ENCODE measurements at regions not wholly inside any gene's neighbourhood (a gene's known extent, or its start where the extent isn't known, plus 50 kb on each side); places are given as distances from the start of the nearest gene placed in this dataset.
A peak's percentile ranks its signal among the peaks of the same experiment; 100 is the strongest.

GRCh38 chr5:171606414-171607024 lies 179.1 kb upstream of the SMIM23 start:
- TF ChIP-seq CTCF (IDR thresholded peaks at IDR 0.05; ENCODE audit: insufficient read depth, low read length, poor library complexity, severe bottlenecking), result peak; percentile 63
- Histone ChIP-seq H3K27me3 (replicated peaks; ENCODE audit: control insufficient read depth, insufficient read depth, low read length) (no peaks in the 10 kb centered on the region), H3K36me3 (ENCODE audit: control insufficient read depth, insufficient read depth, low read length) (no peaks in the 10 kb centered on the region), H3K4me3 (replicated peaks; ENCODE audit: low read depth, low read length) (no peak overlapping the region)
- DNase-seq (ENCODE audit: extremely low read depth, insufficient read length), result no peak

- no peak for TF ChIP-seq CTCF (IDR thresholded peaks at IDR 0.05; ENCODE audit: insufficient read depth, low read length, poor library complexity, severe bottlenecking)
- Histone ChIP-seq H3K36me3 (ENCODE audit: control insufficient read depth, insufficient read depth, low read length) (no peaks in the 10 kb centered on the region), H3K27me3 (replicated peaks; ENCODE audit: control insufficient read depth, insufficient read depth, low read length) (no peaks in the 10 kb centered on the region; the same call in 1 of the 2 replicates), H3K4me3 (replicated peaks; ENCODE audit: low read depth, low read length) (no peak overlapping the region)
- no peak for DNase-seq (ENCODE audit: extremely low read depth, insufficient read length)
These were observed 177.8 kb upstream of the SMIM23 start for GRCh38 chr5:171607863-171608262.

- TF ChIP-seq CTCF (IDR thresholded peaks at IDR 0.05; ENCODE audit: insufficient read depth, low read length, poor library complexity, severe bottlenecking), result no peak
- H3K27me3 ChIP-seq (replicated peaks; ENCODE audit: control insufficient read depth, insufficient read depth, low read length), result no peaks in the 10 kb centered on the region; the same call in none of the 2 replicates
- DNase-seq (ENCODE audit: extremely low read depth, insufficient read length), result no peak
These were observed 175.7 kb upstream of the SMIM23 start for GRCh38 chr5:171609806-171610452.

GRCh38 chr5:171610686-171611085 lies 174.9 kb upstream of the SMIM23 start:
- no peak for DNase-seq (ENCODE audit: extremely low read depth, insufficient read length)
- no peaks in the 10 kb centered on the region; the same call in none of the 2 replicates for H3K27me3 ChIP-seq (replicated peaks; ENCODE audit: control insufficient read depth, insufficient read depth, low read length)
- TF ChIP-seq CTCF (IDR thresholded peaks at IDR 0.05; ENCODE audit: insufficient read depth, low read length, poor library complexity, severe bottlenecking), result no peak
- H3K36me3 ChIP-seq (ENCODE audit: control insufficient read depth, insufficient read depth, low read length), result no peaks in the 10 kb centered on the region
- no peak overlapping the region for H3K4me3 ChIP-seq (replicated peaks; ENCODE audit: low read depth, low read length)

More at GRCh38 chr5:171609806-171610452, 175.7 kb upstream of the SMIM23 start:
- no peak overlapping the region for H3K4me3 ChIP-seq (replicated peaks; ENCODE audit: low read depth, low read length)
- H3K36me3 ChIP-seq (ENCODE audit: control insufficient read depth, insufficient read depth, low read length), result no peaks in the 10 kb centered on the region

GRCh38 chr5:171612749-171613148 lies 172.9 kb upstream of the SMIM23 start:
- H3K27me3 ChIP-seq (replicated peaks; ENCODE audit: control insufficient read depth, insufficient read depth, low read length), result no peaks in the 10 kb centered on the region; the same call in none of the 2 replicates
- TF ChIP-seq CTCF (IDR thresholded peaks at IDR 0.05; ENCODE audit: insufficient read depth, low read length, poor library complexity, severe bottlenecking), result no peak

More at GRCh38 chr5:171612749-171613148, 172.9 kb upstream of the SMIM23 start:
- DNase-seq (ENCODE audit: extremely low read depth, insufficient read length), result no peak
- H3K36me3 ChIP-seq (ENCODE audit: control insufficient read depth, insufficient read depth, low read length), result no peaks in the 10 kb centered on the region
- H3K4me3 ChIP-seq (replicated peaks; ENCODE audit: low read depth, low read length), result no peak overlapping the region

Data from GM06990 (cell line).